H9 (cell line): ENCODE measurements at regions not wholly inside any gene's neighbourhood (a gene's known extent, or its start where the extent isn't known, plus 50 kb on each side); places are given as distances from the start of the nearest gene placed in this dataset.

Experiments
- DNase-seq: peaks from one replicate; pipeline ENCODE4 v3.0.0-alpha.2; 2017
- H2AFZ ChIP-seq: one replicate; pipeline ENCODE4 v1.6.1; 2013; ENCODE audit warnings: mild to moderate bottlenecking, low read length, control low read depth, moderate library complexity
- H2AK5ac ChIP-seq: 2 replicates; pipeline ENCODE4 v1.6.1; 2013; ENCODE audit warnings: low read length, control low read depth, mixed read lengths; ENCODE audit not compliant: insufficient read length
- H2BK120ac ChIP-seq: one replicate; pipeline ENCODE4 v1.6.1; 2013; ENCODE audit warnings: low read depth, mild to moderate bottlenecking, low read length, control low read depth, inconsistent platforms; ENCODE audit not compliant: poor library complexity, severe bottlenecking
- H2BK12ac ChIP-seq: 2 replicates; pipeline ENCODE4 v1.6.1; 2013; ENCODE audit warnings: low read length, control low read depth, mixed read lengths, low read depth; ENCODE audit not compliant: insufficient read length
- H2BK15ac ChIP-seq: 2 replicates; pipeline ENCODE4 v1.6.1; 2013; ENCODE audit warnings: low read depth, low read length, control low read depth
- H2BK20ac ChIP-seq: one replicate; pipeline ENCODE4 v1.6.1; 2013; ENCODE audit warnings: low read depth, mild to moderate bottlenecking, low read length, control low read depth, inconsistent platforms; ENCODE audit not compliant: poor library complexity, severe bottlenecking
- H2BK5ac ChIP-seq: 2 replicates; pipeline ENCODE4 v1.6.1; 2013; ENCODE audit warnings: low read length, control low read depth, mixed read lengths; ENCODE audit not compliant: insufficient read length
- H3K14ac ChIP-seq: 2 replicates; pipeline ENCODE4 v1.6.1; 2013; ENCODE audit warnings: low read length, control low read depth; ENCODE audit not compliant: insufficient read depth
- H3K18ac ChIP-seq: 2 replicates; pipeline ENCODE4 v1.6.1; 2013; ENCODE audit warnings: low read depth, mild to moderate bottlenecking, mixed read lengths, low read length, control low read depth; ENCODE audit not compliant: insufficient read length
- H3K23ac ChIP-seq: 2 replicates; pipeline ENCODE4 v1.6.1; 2013; ENCODE audit warnings: low read length, control low read depth, mixed read lengths, low read depth; ENCODE audit not compliant: insufficient read length
- H3K23me2 ChIP-seq: 2 replicates; pipeline ENCODE4 v1.6.1; 2013; ENCODE audit warnings: low read depth, mild to moderate bottlenecking, mixed read lengths, low read length, control low read depth; ENCODE audit not compliant: insufficient read length, poor library complexity, severe bottlenecking
- H3K27ac ChIP-seq: 2 replicates; pipeline ENCODE4 v1.5.1; 2013; ENCODE audit warnings: low read length, control low read depth, mixed read lengths, low read depth; ENCODE audit not compliant: insufficient read length
- H3K27me3 ChIP-seq: 2 replicates; pipeline ENCODE4 v1.6.1; 2013; ENCODE audit warnings: low read length, control low read depth, inconsistent platforms; ENCODE audit not compliant: insufficient read depth
- H3K4ac ChIP-seq: 2 replicates; pipeline ENCODE4 v1.6.1; 2013; ENCODE audit warnings: low read depth, mild to moderate bottlenecking, control low read depth, inconsistent platforms, low read length, moderate library complexity
- H3K4me1 ChIP-seq: 2 replicates; pipeline ENCODE4 v1.6.1; 2013; ENCODE audit warnings: low read length, control low read depth, inconsistent platforms; ENCODE audit not compliant: insufficient read depth
- H3K4me2 ChIP-seq: 2 replicates; pipeline ENCODE4 v1.6.1; 2013; ENCODE audit warnings: low read length, control low read depth, mixed read lengths; ENCODE audit not compliant: insufficient read length, insufficient read depth
- H3K56ac ChIP-seq: 2 replicates; pipeline ENCODE4 v1.6.1; 2013; ENCODE audit warnings: low read depth, mild to moderate bottlenecking, mixed read lengths, low read length, control low read depth; ENCODE audit not compliant: insufficient read length
- H3K79me1 ChIP-seq: 2 replicates; pipeline ENCODE4 v1.6.1; 2013; ENCODE audit warnings: low read depth, mild to moderate bottlenecking, moderate library complexity, low read length, control low read depth, inconsistent platforms; ENCODE audit not compliant: insufficient read depth, poor library complexity, severe bottlenecking
- H3K79me2 ChIP-seq: 2 replicates; pipeline ENCODE4 v1.6.1; 2013; ENCODE audit warnings: low read length, control low read depth, inconsistent platforms; ENCODE audit not compliant: insufficient read depth
- H3K9ac ChIP-seq: 2 replicates; pipeline ENCODE4 v1.6.1; 2013; ENCODE audit warnings: low read length, control low read depth, mixed read lengths; ENCODE audit not compliant: insufficient read length; ENCODE audit errors: extremely low read depth
- H3K9me3 ChIP-seq: one replicate; pipeline ENCODE4 v1.6.1; 2013; ENCODE audit warnings: low read depth, low read length, inconsistent platforms; ENCODE audit not compliant: control insufficient read depth
- H3T11ph ChIP-seq: one replicate; pipeline ENCODE4 v1.6.1; 2013; ENCODE audit warnings: mild to moderate bottlenecking, low read length, control low read depth, inconsistent platforms
- H4K20me1 ChIP-seq: one replicate; pipeline ENCODE4 v1.6.1; 2013; ENCODE audit not compliant: control insufficient read depth, insufficient read length, insufficient read depth
- H4K5ac ChIP-seq: 2 replicates; pipeline ENCODE4 v1.6.1; 2013; ENCODE audit warnings: low read depth, mild to moderate bottlenecking, mixed read lengths, low read length, control low read depth; ENCODE audit not compliant: insufficient read length
- H4K8ac ChIP-seq: replicated peaks from 2 replicates; pipeline ENCODE4 v1.6.1; 2013; ENCODE audit warnings: low read length, control low read depth, mixed read lengths, low read depth; ENCODE audit not compliant: insufficient read length
- H4K91ac ChIP-seq: 2 replicates; pipeline ENCODE4 v1.6.1; 2013; ENCODE audit warnings: low read depth, mild to moderate bottlenecking, moderate library complexity, mixed read lengths, low read length, control low read depth; ENCODE audit not compliant: insufficient read length
- H3K27ac Mint-ChIP-seq, 3 experiments: 2 replicates in 2 of 3; 3 replicates in 1 of 3; pipeline ENCODE4 v1.8.0; 2020 to 2021; ENCODE audit warnings: mixed read lengths in 3 of 3, mild to moderate bottlenecking in 1 of 3, moderate library complexity in 1 of 3
- H3K27me3 Mint-ChIP-seq: 2 replicates; pipeline ENCODE4 v1.8.0; 2021; ENCODE audit warnings: low read depth, mild to moderate bottlenecking, moderate library complexity, mixed read lengths
- H3K36me3 Mint-ChIP-seq, 3 experiments: 2 replicates in 2 of 3; 3 replicates in 1 of 3; pipeline ENCODE4 v1.8.0; 2020 to 2021; ENCODE audit warnings: low read depth in 3 of 3, mixed read lengths in 3 of 3; ENCODE audit not compliant: insufficient read depth in 1 of 3
- H3K4me1 Mint-ChIP-seq, 2 experiments: 2 replicates each; pipeline ENCODE4 v1.8.0; 2020; ENCODE audit warnings: mixed read lengths in 2 of 2
- H3K4me3 Mint-ChIP-seq, 2 experiments: 2 replicates in 1 of 2; 3 replicates in 1 of 2; pipeline ENCODE4 v1.8.0; 2020 to 2021; ENCODE audit warnings: mild to moderate bottlenecking in 2 of 2, mixed read lengths in 2 of 2, moderate library complexity in 1 of 2
- H3K9me3 Mint-ChIP-seq, 2 experiments: 2 replicates in 1 of 2; 3 replicates in 1 of 2; pipeline ENCODE4 v1.8.0; 2020; ENCODE audit warnings: mild to moderate bottlenecking in 2 of 2, mixed read lengths in 2 of 2, moderate library complexity in 1 of 2
- WGBS: extraction: QIAGEN DNeasy Blood & Tissue Kit; methylation state at CpG from one replicate; pipeline ENCODE4 v1.1.7; 2013; ENCODE audit warnings: missing lambda C conversion rate, low lambda C conversion rate, mixed read lengths; ENCODE audit not compliant: insufficient read length; ENCODE audit errors: extremely low coverage; 5-methylcytosine and 5-hydroxymethylcytosine counted together
- TF ChIP-seq, protein P1 (sequence below): fragments of 200-600 bp; sonication (generic); conservative IDR thresholded peaks from 3 replicates; pipeline ENCODE4 v1.8.0; 2021; ENCODE audit warnings: antibody characterized with exemption, mild to moderate bottlenecking

DNA sequence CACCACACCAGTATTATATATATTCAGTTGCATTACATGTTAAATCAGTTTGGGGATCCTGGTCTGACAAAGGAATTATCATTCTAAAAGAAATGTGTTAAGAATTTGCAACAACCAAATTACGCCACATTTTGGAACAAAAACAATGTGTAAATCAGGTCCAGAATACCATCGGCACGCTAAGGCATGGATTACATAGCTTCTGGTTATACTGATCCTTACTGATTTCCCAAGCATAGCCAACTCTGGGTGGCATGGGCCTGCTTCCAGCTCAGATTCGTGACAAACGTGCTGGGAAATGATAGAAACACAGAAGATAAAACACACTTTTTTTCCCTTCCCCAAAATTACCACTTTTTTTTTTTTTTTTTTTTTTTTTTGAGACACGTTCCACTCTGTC, 660.0 kb downstream of the SORCS1 start:
- no peak overlapping the region for H3K23ac ChIP-seq
- WGBS = no CpG with 5 or more reads among the region's 6 CpGs
- Mint-ChIP-seq H3K9me3 (no peaks in the 10 kb centered on the region), H3K4me1 (peaks cover 8 to 9% of the 10 kb centered on the region in 2 experiments), H3K27me3 (no peaks in the 10 kb centered on the region), H3K4me3 (no peak overlapping the region), H3K36me3 (no peaks in the 10 kb centered on the region), H3K27ac (no peak overlapping the region)
- H2AFZ ChIP-seq = no peak overlapping the region
- H3K14ac ChIP-seq = no peak overlapping the region
- no peak overlapping the region for H3T11ph ChIP-seq
- no peak overlapping the region for H3K18ac ChIP-seq
- H3K4me2 ChIP-seq = no peak overlapping the region
- no peak overlapping the region for H2BK15ac ChIP-seq
- no peak overlapping the region for H4K91ac ChIP-seq
- no peak overlapping the region for H2BK12ac ChIP-seq
- H3K23me2 ChIP-seq = no peaks in the 10 kb centered on the region
- TF ChIP-seq, protein P1, sequence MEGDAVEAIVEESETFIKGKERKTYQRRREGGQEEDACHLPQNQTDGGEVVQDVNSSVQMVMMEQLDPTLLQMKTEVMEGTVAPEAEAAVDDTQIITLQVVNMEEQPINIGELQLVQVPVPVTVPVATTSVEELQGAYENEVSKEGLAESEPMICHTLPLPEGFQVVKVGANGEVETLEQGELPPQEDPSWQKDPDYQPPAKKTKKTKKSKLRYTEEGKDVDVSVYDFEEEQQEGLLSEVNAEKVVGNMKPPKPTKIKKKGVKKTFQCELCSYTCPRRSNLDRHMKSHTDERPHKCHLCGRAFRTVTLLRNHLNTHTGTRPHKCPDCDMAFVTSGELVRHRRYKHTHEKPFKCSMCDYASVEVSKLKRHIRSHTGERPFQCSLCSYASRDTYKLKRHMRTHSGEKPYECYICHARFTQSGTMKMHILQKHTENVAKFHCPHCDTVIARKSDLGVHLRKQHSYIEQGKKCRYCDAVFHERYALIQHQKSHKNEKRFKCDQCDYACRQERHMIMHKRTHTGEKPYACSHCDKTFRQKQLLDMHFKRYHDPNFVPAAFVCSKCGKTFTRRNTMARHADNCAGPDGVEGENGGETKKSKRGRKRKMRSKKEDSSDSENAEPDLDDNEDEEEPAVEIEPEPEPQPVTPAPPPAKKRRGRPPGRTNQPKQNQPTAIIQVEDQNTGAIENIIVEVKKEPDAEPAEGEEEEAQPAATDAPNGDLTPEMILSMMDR = no peak
- H3K27ac ChIP-seq = no peak overlapping the region
- H2BK20ac ChIP-seq = no peak overlapping the region
- H3K4ac ChIP-seq = no peak overlapping the region
- no peak overlapping the region for H2BK5ac ChIP-seq
- H2BK120ac ChIP-seq = no peak overlapping the region
- no peaks in the 10 kb centered on the region for H3K9me3 ChIP-seq
- no peak overlapping the region for H4K5ac ChIP-seq
- no peak overlapping the region for H4K8ac ChIP-seq
- H3K79me2 ChIP-seq = no peaks in the 10 kb centered on the region
- peaks cover 2% of the 10 kb centered on the region; the same call in 1 of the 2 replicates for H3K4me1 ChIP-seq
- H3K79me1 ChIP-seq = no peaks in the 10 kb centered on the region
- H3K9ac ChIP-seq = no peak overlapping the region
- H4K20me1 ChIP-seq = no peaks in the 10 kb centered on the region
- H3K56ac ChIP-seq = no peak overlapping the region
- H2AK5ac ChIP-seq = no peak overlapping the region
- no peaks in the 10 kb centered on the region for H3K27me3 ChIP-seq
- no peak for DNase-seq
